T-cell (primary cell): ENCODE measurements at regions not wholly inside any gene's neighbourhood (a gene's known extent, or its start where the extent isn't known, plus 50 kb on each side); places are given as distances from the start of the nearest gene placed in this dataset.

Source experiments
- ATAC-seq, 4 experiments: fragments of 200-7000 bp in 3 of 4; fragments of 150-1000 bp in 1 of 4; cut with Tn5 transposase; replicated peaks in 1 of 4; 1 replicate in 3 of 4; 2 replicates in 1 of 4; pipeline ENCODE4 v1.10.0; 2021; ENCODE audit warnings: moderate library complexity in 3 of 4, mild to moderate bottlenecking in 2 of 4, moderate number of reproducible peaks in 1 of 4
- CTCF ChIA-PET, 2 donors: fragments of 300-600 bp; sonication (Branson Sonifier 250); formaldehyde crosslinking; loops; one replicate each; lab custom pipeline; 2022; ENCODE audit warnings: antibody characterized with exemption in 2 of 2; lab: Charles Lee
- POLR2A ChIA-PET, 2 donors: fragments of 300-600 bp; sonication (Branson Sonifier 250); formaldehyde crosslinking; loops; one replicate each; lab custom pipeline; 2022; ENCODE audit warnings: antibody characterized with exemption in 2 of 2; lab: Charles Lee
- DNase-seq, 35 experiments: peaks; one replicate each; pipeline versions ENCODE4 v3.0.0 to v3.0.0-alpha.2; 2013 to 2023
- H3K27ac ChIP-seq: one replicate; pipeline ENCODE4 v1.5.1; 2013; ENCODE audit warnings: low read length
- H3K27me3 ChIP-seq, 2 experiments: replicated peaks in 1 of 2; 1 replicate in 1 of 2; 2 replicates in 1 of 2; pipeline versions ENCODE4 v1.6.1 to v1.7.0; 2013; ENCODE audit warnings: low read length in 1 of 2, mixed read lengths in 1 of 2; ENCODE audit not compliant: control insufficient read depth in 2 of 2, insufficient read depth in 2 of 2; ENCODE audit errors: extremely low read depth in 1 of 2
- H3K36me3 ChIP-seq, 2 donors: 1 replicate in 1 of 2; 2 replicates in 1 of 2; pipeline versions ENCODE4 v1.6.1 to v1.7.0; 2013; ENCODE audit warnings: low read length in 1 of 2; ENCODE audit not compliant: control insufficient read depth in 2 of 2, insufficient read depth in 1 of 2; ENCODE audit errors: extremely low read depth in 1 of 2
- H3K4me1 ChIP-seq, 2 experiments: 1 replicate in 1 of 2; 2 replicates in 1 of 2; pipeline versions ENCODE4 v1.6.1 to v1.7.0; 2013; ENCODE audit warnings: low read length in 2 of 2, mixed read lengths in 1 of 2; ENCODE audit not compliant: insufficient read depth in 2 of 2, control insufficient read depth in 1 of 2; ENCODE audit errors: extremely low read depth in 1 of 2
- H3K4me3 ChIP-seq, 2 donors: 1 replicate in 1 of 2; 2 replicates in 1 of 2; pipeline versions ENCODE4 v1.5.1 to v1.7.0; 2013; ENCODE audit warnings: mild to moderate bottlenecking in 2 of 2, low read length in 1 of 2, moderate library complexity in 1 of 2; ENCODE audit not compliant: control insufficient read depth in 1 of 2; ENCODE audit errors: extremely low read depth in 1 of 2
- H3K9me3 ChIP-seq: 2 replicates; pipeline ENCODE4 v1.7.0; 2013
- H3K27ac Mint-ChIP-seq, 2 donors: one replicate each; pipeline ENCODE4 v1.8.0; 2020 to 2021; ENCODE audit warnings: mild to moderate bottlenecking in 2 of 2, mixed read lengths in 2 of 2
- H3K27me3 Mint-ChIP-seq, 2 donors: one replicate each; pipeline ENCODE4 v1.8.0; 2021 to 2022; ENCODE audit warnings: mixed read lengths in 2 of 2
- H3K36me3 Mint-ChIP-seq: one replicate; pipeline ENCODE4 v1.8.0; 2021; ENCODE audit warnings: mixed read lengths
- H3K4me1 Mint-ChIP-seq, 3 donors: one replicate each; pipeline ENCODE4 v1.8.0; 2020 to 2022; ENCODE audit warnings: mixed read lengths in 3 of 3, mild to moderate bottlenecking in 1 of 3
- H3K4me3 Mint-ChIP-seq, 3 donors: one replicate each; pipeline ENCODE4 v1.8.0; 2020 to 2022; ENCODE audit warnings: mild to moderate bottlenecking in 3 of 3, mixed read lengths in 3 of 3, moderate library complexity in 3 of 3
- H3K9me3 Mint-ChIP-seq, 3 donors: one replicate each; pipeline ENCODE4 v1.8.0; 2020 to 2022; ENCODE audit warnings: mixed read lengths in 3 of 3
- WGBS: methylation state at CpG from one replicate; pipeline ENCODE4 v1.1.5; 2013; ENCODE audit warnings: missing lambda C conversion rate; ENCODE audit not compliant: insufficient coverage; 5-methylcytosine and 5-hydroxymethylcytosine counted together

GRCh38 chr1:57848406-57848805 lies 424.5 kb upstream of the DAB1 start:
- POLR2A ChIA-PET = no interaction called here
- Mint-ChIP-seq H3K9me3 (no peaks in the 10 kb centered on the region), H3K4me3 (no peak overlapping the region), H3K36me3 (no peaks in the 10 kb centered on the region), H3K4me1 (no peaks in the 10 kb centered on the region), H3K27ac (no peak overlapping the region), H3K27me3 (peaks cover 4 to 13% of the 10 kb centered on the region in 2 donors)
- Histone ChIP-seq H3K27me3 (peaks cover 0 to 3% of the 10 kb centered on the region in 2 experiments), H3K4me1 (no peaks in the 10 kb centered on the region), H3K36me3 (no peaks in the 10 kb centered on the region), H3K27ac (no peak overlapping the region), H3K9me3 (no peaks in the 10 kb centered on the region), H3K4me3 (no peak overlapping the region)
- DNase-seq (no peak), ATAC-seq (no peak)
- CTCF ChIA-PET = no interaction called here

GRCh38 chr1:57845041-57845440 lies 421.2 kb upstream of the DAB1 start:
- CTCF ChIA-PET = no interaction called here
- WGBS = 67% methylated on average over 1 of the region's 1 CpG

GRCh38 chr1:57844382-57844980 lies 420.6 kb upstream of the DAB1 start:
- Histone ChIP-seq H3K4me1 (no peaks in the 10 kb centered on the region), H3K27me3 (peaks cover 0 to 3% of the 10 kb centered on the region in 2 experiments), H3K27ac (no peak overlapping the region), H3K4me3 (no peak overlapping the region), H3K36me3 (no peaks in the 10 kb centered on the region), H3K9me3 (no peaks in the 10 kb centered on the region)
- Mint-ChIP-seq H3K4me3 (no peak overlapping the region), H3K9me3 (peaks cover 9 to 19% (median 15%) of the 10 kb centered on the region in 3 donors), H3K36me3 (no peaks in the 10 kb centered on the region), H3K4me1 (no peaks in the 10 kb centered on the region), H3K27me3 (peaks cover 0 to 3% of the 10 kb centered on the region in 2 donors), H3K27ac (no peak overlapping the region)
- DNase-seq = no peak
- POLR2A ChIA-PET = interaction anchor here in 1 of 2 donors (0.6 kb wide), 1 partner anchor 662 kb away, joined by 3 read pairs; no protein-coding TSS in a partner anchor
- 38% methylated on average over 1 of the region's 3 CpGs for WGBS
- ATAC-seq = no peak
- CTCF ChIA-PET = no interaction called here

More at GRCh38 chr1:57845041-57845440, 421.2 kb upstream of the DAB1 start:
- Histone ChIP-seq H3K27me3 (peaks cover 0 to 3% of the 10 kb centered on the region in 2 experiments), H3K9me3 (no peaks in the 10 kb centered on the region), H3K4me3 (no peak overlapping the region), H3K36me3 (no peaks in the 10 kb centered on the region), H3K27ac (no peak overlapping the region), H3K4me1 (no peaks in the 10 kb centered on the region)
- POLR2A ChIA-PET = no interaction called here
- Mint-ChIP-seq H3K4me1 (no peaks in the 10 kb centered on the region), H3K27ac (no peak overlapping the region), H3K27me3 (peaks cover 0 to 3% of the 10 kb centered on the region in 2 donors), H3K4me3 (no peak overlapping the region), H3K9me3 (peaks cover 7 to 18% (median 15%) of the 10 kb centered on the region in 3 donors), H3K36me3 (no peaks in the 10 kb centered on the region)
- DNase-seq (no peak), ATAC-seq (no peak)

- CTCF ChIA-PET = no interaction called here
- Histone ChIP-seq H3K27me3 (peaks cover 0 to 3% of the 10 kb centered on the region in 2 experiments), H3K4me1 (no peaks in the 10 kb centered on the region), H3K4me3 (no peak overlapping the region), H3K27ac (no peak overlapping the region), H3K36me3 (no peaks in the 10 kb centered on the region), H3K9me3 (no peaks in the 10 kb centered on the region)
- Mint-ChIP-seq H3K9me3 (peaks cover 9 to 19% (median 15%) of the 10 kb centered on the region in 3 donors), H3K27me3 (peaks cover 0 to 3% of the 10 kb centered on the region in 2 donors), H3K4me1 (no peaks in the 10 kb centered on the region), H3K36me3 (no peaks in the 10 kb centered on the region), H3K4me3 (no peak overlapping the region), H3K27ac (no peak overlapping the region)
- no peak for DNase-seq
- no peak for ATAC-seq
- POLR2A ChIA-PET = no interaction called here
Observed at GRCh38 chr1:57843760-57844159, 419.9 kb upstream of the DAB1 start.

GRCh38 chr1:57839526-57839925 lies 415.7 kb upstream of the DAB1 start:
- ATAC-seq = no peak
- no peaks in the 10 kb centered on the region for H3K36me3 Mint-ChIP-seq
- H3K27me3 ChIP-seq = peaks cover under 1 to 3% of the 10 kb centered on the region in 2 experiments

GRCh38 chr1:57839067-57839466 lies 415.2 kb upstream of the DAB1 start:
- Mint-ChIP-seq H3K4me3 (no peak overlapping the region), H3K36me3 (no peaks in the 10 kb centered on the region), H3K27ac (no peak overlapping the region), H3K4me1 (no peaks in the 10 kb centered on the region), H3K9me3 (peaks cover 15 to 19% (median 16%) of the 10 kb centered on the region in 3 donors), H3K27me3 (peaks cover 8 to 13% of the 10 kb centered on the region in 2 donors)
- no peak for DNase-seq
- H3K36me3 ChIP-seq = no peaks in the 10 kb centered on the region
- H3K27me3 ChIP-seq = peaks cover 0 to 3% of the 10 kb centered on the region in 2 experiments
- no peak overlapping the region for H3K27ac ChIP-seq
- POLR2A ChIA-PET = no interaction called here
- H3K4me3 ChIP-seq = no peak overlapping the region
- CTCF ChIA-PET = interaction anchor here in 1 of 2 donors (0.6 kb wide), 1 partner anchor 173 kb away, joined by 4 read pairs; no protein-coding TSS in a partner anchor
- H3K9me3 ChIP-seq = no peaks in the 10 kb centered on the region
- WGBS = no CpG with 5 or more reads among the region's 1 CpG
- no peaks in the 10 kb centered on the region for H3K4me1 ChIP-seq
- no peak for ATAC-seq

More at GRCh38 chr1:57839526-57839925, 415.7 kb upstream of the DAB1 start:
- Mint-ChIP-seq H3K4me3 (no peak overlapping the region), H3K4me1 (no peaks in the 10 kb centered on the region), H3K9me3 (peaks cover 15 to 19% (median 16%) of the 10 kb centered on the region in 3 donors), H3K27me3 (peaks cover 8 to 13% of the 10 kb centered on the region in 2 donors), H3K27ac (no peak overlapping the region)
- ChIA-PET POLR2A (no interaction called here), CTCF (no interaction called here)
- no peak for DNase-seq
- Histone ChIP-seq H3K9me3 (no peaks in the 10 kb centered on the region), H3K36me3 (no peaks in the 10 kb centered on the region), H3K4me3 (no peak overlapping the region), H3K4me1 (no peaks in the 10 kb centered on the region), H3K27ac (no peak overlapping the region)
- no CpG with 5 or more reads among the region's 1 CpG for WGBS
